ENCODE measurements at regions not wholly inside any gene's neighbourhood (a gene's known extent, or its start where the extent isn't known, plus 50 kb on each side); places are given as distances from the start of the nearest gene placed in this dataset.

GRCh38 chr1:67958472-67958871 is 92.0 kb downstream of the DIRAS3 start:
- CTCF ChIA-PET = no interaction called here
- Histone ChIP-seq H3K27me3 (ENCODE audit: low read length) (no peaks in the 10 kb centered on the region), H3K9me3 (ENCODE audit: low read length) (peaks cover 15% of the 10 kb centered on the region), H3K4me1 (ENCODE audit: insufficient read depth, low read length) (no peaks in the 10 kb centered on the region), H3F3A (ENCODE audit: low read length, unreplicated experiment) (no peaks in the 10 kb centered on the region), H2AFZ (ENCODE audit: low read length) (no peak overlapping the region), H3K79me2 (ENCODE audit: low read length) (no peaks in the 10 kb centered on the region), H3K27ac (ENCODE audit: low read length) (no peak overlapping the region), H4K20me1 (ENCODE audit: low read length) (no peaks in the 10 kb centered on the region), H3K4me2 (ENCODE audit: low read length) (no peak overlapping the region), H3K9me2 (replicated peaks; ENCODE audit: low read length) (no peaks in the 10 kb centered on the region), H3K36me3 (ENCODE audit: low read depth, low read length) (0 out of 2 replicates have a peak, but pooled peaks cover 2% of the 10 kb centered on the region), H3K9ac (ENCODE audit: low read length) (no peak overlapping the region), H3K4me3 (ENCODE audit: low read length) (no peak overlapping the region)
- POLR2A ChIA-PET (ENCODE audit: unreplicated experiment) = no interaction called here
- DNase-seq = no peak
- no TSS peak for BruUV-seq (replicated peaks)
- no peak for ATAC-seq
- TF ChIP-seq EZH2 (IDR thresholded peaks at IDR 0.05; ENCODE audit: low read length, unreplicated experiment) (no peak), EZH2phosphoT487 (IDR thresholded peaks at IDR 0.05; ENCODE audit: borderline replicate concordance, low read length) (no peak), CTCF (conservative IDR thresholded peaks at IDR 0.05; ENCODE audit: low read depth, low read length) (no peak)
- intact Hi-C loops (cut with micrococcal nuclease) = no loop called here

GRCh38 chr1:67957066-67957465 is 93.4 kb downstream of the DIRAS3 start:
- ChIA-PET CTCF (no interaction called here), POLR2A (ENCODE audit: unreplicated experiment) (no interaction called here)
- DNase-seq (no peak), ATAC-seq (no peak)
- Histone ChIP-seq H4K20me1 (ENCODE audit: low read length) (no peaks in the 10 kb centered on the region), H3K27ac (ENCODE audit: low read length) (no peak overlapping the region), H3K9me3 (ENCODE audit: low read length) (peaks cover 1% of the 10 kb centered on the region; the same call in 1 of the 2 replicates), H3K4me3 (ENCODE audit: low read length) (no peak overlapping the region), H3K9me2 (replicated peaks; ENCODE audit: low read length) (no peaks in the 10 kb centered on the region), H3K4me1 (ENCODE audit: insufficient read depth, low read length) (no peaks in the 10 kb centered on the region), H2AFZ (ENCODE audit: low read length) (no peak overlapping the region), H3K9ac (ENCODE audit: low read length) (no peak overlapping the region), H3F3A (ENCODE audit: low read length, unreplicated experiment) (no peaks in the 10 kb centered on the region), H3K36me3 (ENCODE audit: low read depth, low read length) (0 out of 2 replicates have a peak, but pooled peaks cover 1% of the 10 kb centered on the region), H3K27me3 (ENCODE audit: low read length) (no peaks in the 10 kb centered on the region), H3K79me2 (ENCODE audit: low read length) (no peaks in the 10 kb centered on the region), H3K4me2 (ENCODE audit: low read length) (no peak overlapping the region)
- intact Hi-C loops (cut with micrococcal nuclease) = no loop called here
- no TSS peak for BruUV-seq (replicated peaks)
- TF ChIP-seq EZH2 (IDR thresholded peaks at IDR 0.05; ENCODE audit: low read length, unreplicated experiment) (no peak), CTCF (conservative IDR thresholded peaks at IDR 0.05; ENCODE audit: low read depth, low read length) (no peak), EZH2phosphoT487 (IDR thresholded peaks at IDR 0.05; ENCODE audit: borderline replicate concordance, low read length) (no peak)

GRCh38 chr1:67956116-67956515 is 94.3 kb downstream of the DIRAS3 start:
- BruUV-seq (replicated peaks) = no TSS peak

More at GRCh38 chr1:67956116-67956515, 94.3 kb downstream of the DIRAS3 start:
- Histone ChIP-seq H3K27me3 (ENCODE audit: low read length) (no peaks in the 10 kb centered on the region), H3K9me2 (replicated peaks; ENCODE audit: low read length) (no peaks in the 10 kb centered on the region), H3K9me3 (ENCODE audit: low read length) (no peaks in the 10 kb centered on the region), H3K4me3 (ENCODE audit: low read length) (no peak overlapping the region), H3K27ac (ENCODE audit: low read length) (no peak overlapping the region), H3K79me2 (ENCODE audit: low read length) (no peaks in the 10 kb centered on the region), H3K9ac (ENCODE audit: low read length) (no peak overlapping the region), H3K36me3 (ENCODE audit: low read depth, low read length) (no peaks in the 10 kb centered on the region), H4K20me1 (ENCODE audit: low read length) (no peaks in the 10 kb centered on the region), H3F3A (ENCODE audit: low read length, unreplicated experiment) (no peaks in the 10 kb centered on the region), H3K4me2 (ENCODE audit: low read length) (no peak overlapping the region), H3K4me1 (ENCODE audit: insufficient read depth, low read length) (no peaks in the 10 kb centered on the region), H2AFZ (ENCODE audit: low read length) (no peak overlapping the region)
- no peak for DNase-seq
- TF ChIP-seq EZH2 (IDR thresholded peaks at IDR 0.05; ENCODE audit: low read length, unreplicated experiment) = no peak
- TF ChIP-seq EZH2phosphoT487 (IDR thresholded peaks at IDR 0.05; ENCODE audit: borderline replicate concordance, low read length) = no peak
- TF ChIP-seq CTCF (conservative IDR thresholded peaks at IDR 0.05; ENCODE audit: low read depth, low read length) = no peak
- intact Hi-C loops (cut with micrococcal nuclease) = no loop called here
- ATAC-seq = no peak
- POLR2A ChIA-PET (ENCODE audit: unreplicated experiment) = no interaction called here
- CTCF ChIA-PET = no interaction called here

Data from PC-3 (cell line).